K562 (cell line): ENCODE measurements at regions not wholly inside any gene's neighbourhood (a gene's known extent, or its start where the extent isn't known, plus 50 kb on each side); places are given as distances from the start of the nearest gene placed in this dataset.

ENCODE experiments used
- CBFA2T3 ChIP-seq: fragments of 450-650 bp; IDR thresholded peaks from 2 replicates; pipeline ENCODE4 v1.6.1; 2017
- ETS1 ChIP-seq: conservative IDR thresholded peaks from 2 replicates; pipeline ENCODE4 v1.6.1; 2011; ENCODE audit warnings: low read depth, mild to moderate bottlenecking, low read length; ENCODE audit not compliant: control insufficient read depth
- EWSR1 ChIP-seq: fragments of 450-650 bp; IDR thresholded peaks from 2 replicates; pipeline ENCODE4 v1.6.1; 2018; ENCODE audit warnings: borderline replicate concordance, mild to moderate bottlenecking, low read depth, moderate library complexity; ENCODE audit not compliant: partially characterized antibody
- TOE1 ChIP-seq, 2 experiments: fragments of 450-650 bp in 1 of 2; sonication (generic) in 1 of 2; formaldehyde crosslinking in 1 of 2; IDR thresholded peaks; 2 replicates each; pipeline versions ENCODE4 v1.7.1 to v1.8.0; 2016 to 2022; ENCODE audit warnings: borderline replicate concordance in 2 of 2, mild to moderate bottlenecking in 2 of 2, antibody characterized with exemption in 1 of 2, inconsistent platforms in 1 of 2, low read depth in 1 of 2, missing genetic modification reagents in 1 of 2, moderate library complexity in 1 of 2
- ZBTB2 ChIP-seq: fragments of 450-650 bp; IDR thresholded peaks from 2 replicates; pipeline ENCODE4 v1.6.1; 2016; ENCODE audit warnings: antibody characterized with exemption
- ZKSCAN3 ChIP-seq: fragments of 250-450 bp; sonication (Bioruptor Pico); IDR thresholded peaks from 2 replicates; pipeline ENCODE4 v1.4.0; 2020
- ZNF124 ChIP-seq: sonication (generic); formaldehyde crosslinking; IDR thresholded peaks from 2 replicates; pipeline ENCODE4 v1.8.1; 2022; ENCODE audit warnings: missing genetic modification reagents
- ZNF830 ChIP-seq: fragments of 250-450 bp; sonication (Bioruptor Pico); IDR thresholded peaks from 2 replicates; pipeline ENCODE4 v1.5.0; 2021; ENCODE audit warnings: mild to moderate bottlenecking
- TF ChIP-seq, protein P1 (sequence below): fragments of 250-450 bp; sonication (Bioruptor Pico); IDR thresholded peaks from 2 replicates; pipeline ENCODE4 v1.4.0; 2020; ENCODE audit warnings: mild to moderate bottlenecking, moderate library complexity, borderline replicate concordance
- TF ChIP-seq, protein P2 (sequence below): sonication (generic); formaldehyde crosslinking; IDR thresholded peaks from 2 replicates; pipeline ENCODE4 v1.8.0; 2022; ENCODE audit warnings: mild to moderate bottlenecking, missing genetic modification reagents, borderline replicate concordance

DNA sequence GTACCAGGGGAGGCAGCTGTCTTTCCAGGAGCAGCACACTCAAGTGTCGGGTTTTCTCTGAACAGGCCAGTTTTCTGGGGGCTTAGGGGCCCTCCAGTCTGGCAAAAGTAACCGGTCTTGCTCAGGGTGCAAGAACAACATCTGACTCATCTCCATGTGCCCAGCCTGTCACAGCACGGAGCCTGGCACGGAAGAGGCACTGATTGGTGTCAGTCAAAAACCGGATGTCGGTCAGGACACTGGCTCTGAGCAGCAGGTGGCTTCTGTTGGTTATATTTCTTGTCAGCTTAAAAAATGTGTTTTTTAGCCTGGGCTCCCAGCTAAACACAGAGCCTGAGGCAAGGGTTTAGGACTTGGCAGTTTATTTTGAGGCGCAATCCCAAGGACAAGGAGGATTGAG, 139.9 kb downstream of the FBLN2 start (continued):
- TF ChIP-seq, protein P1, sequence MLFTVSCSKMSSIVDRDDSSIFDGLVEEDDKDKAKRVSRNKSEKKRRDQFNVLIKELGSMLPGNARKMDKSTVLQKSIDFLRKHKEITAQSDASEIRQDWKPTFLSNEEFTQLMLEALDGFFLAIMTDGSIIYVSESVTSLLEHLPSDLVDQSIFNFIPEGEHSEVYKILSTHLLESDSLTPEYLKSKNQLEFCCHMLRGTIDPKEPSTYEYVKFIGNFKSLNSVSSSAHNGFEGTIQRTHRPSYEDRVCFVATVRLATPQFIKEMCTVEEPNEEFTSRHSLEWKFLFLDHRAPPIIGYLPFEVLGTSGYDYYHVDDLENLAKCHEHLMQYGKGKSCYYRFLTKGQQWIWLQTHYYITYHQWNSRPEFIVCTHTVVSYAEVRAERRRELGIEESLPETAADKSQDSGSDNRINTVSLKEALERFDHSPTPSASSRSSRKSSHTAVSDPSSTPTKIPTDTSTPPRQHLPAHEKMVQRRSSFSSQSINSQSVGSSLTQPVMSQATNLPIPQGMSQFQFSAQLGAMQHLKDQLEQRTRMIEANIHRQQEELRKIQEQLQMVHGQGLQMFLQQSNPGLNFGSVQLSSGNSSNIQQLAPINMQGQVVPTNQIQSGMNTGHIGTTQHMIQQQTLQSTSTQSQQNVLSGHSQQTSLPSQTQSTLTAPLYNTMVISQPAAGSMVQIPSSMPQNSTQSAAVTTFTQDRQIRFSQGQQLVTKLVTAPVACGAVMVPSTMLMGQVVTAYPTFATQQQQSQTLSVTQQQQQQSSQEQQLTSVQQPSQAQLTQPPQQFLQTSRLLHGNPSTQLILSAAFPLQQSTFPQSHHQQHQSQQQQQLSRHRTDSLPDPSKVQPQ (CRISPR knock-in tag) = no peak
- TF ChIP-seq, protein P2, sequence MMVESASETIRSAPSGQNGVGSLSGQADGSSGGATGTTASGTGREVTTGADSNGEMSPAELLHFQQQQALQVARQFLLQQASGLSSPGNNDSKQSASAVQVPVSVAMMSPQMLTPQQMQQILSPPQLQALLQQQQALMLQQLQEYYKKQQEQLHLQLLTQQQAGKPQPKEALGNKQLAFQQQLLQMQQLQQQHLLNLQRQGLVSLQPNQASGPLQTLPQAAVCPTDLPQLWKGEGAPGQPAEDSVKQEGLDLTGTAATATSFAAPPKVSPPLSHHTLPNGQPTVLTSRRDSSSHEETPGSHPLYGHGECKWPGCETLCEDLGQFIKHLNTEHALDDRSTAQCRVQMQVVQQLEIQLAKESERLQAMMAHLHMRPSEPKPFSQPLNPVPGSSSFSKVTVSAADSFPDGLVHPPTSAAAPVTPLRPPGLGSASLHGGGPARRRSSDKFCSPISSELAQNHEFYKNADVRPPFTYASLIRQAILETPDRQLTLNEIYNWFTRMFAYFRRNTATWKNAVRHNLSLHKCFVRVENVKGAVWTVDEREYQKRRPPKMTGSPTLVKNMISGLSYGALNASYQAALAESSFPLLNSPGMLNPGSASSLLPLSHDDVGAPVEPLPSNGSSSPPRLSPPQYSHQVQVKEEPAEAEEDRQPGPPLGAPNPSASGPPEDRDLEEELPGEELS (CRISPR knock-in tag) = no peak
- TF ChIP-seq ZNF830 (CRISPR knock-in tag) = no peak
- TF ChIP-seq ZBTB2 = no peak
- no peak for TF ChIP-seq ZKSCAN3 (CRISPR knock-in tag)
- TF ChIP-seq CBFA2T3 = no peak
- no peak for TF ChIP-seq ZNF124 (CRISPR knock-in tag)
- TF ChIP-seq TOE1 (IDR thresholded peaks at IDR 0.05; ENCODE audit: borderline replicate concordance) = no peak
- no peak for TF ChIP-seq TOE1 (CRISPR knock-in tag; IDR thresholded peaks at IDR 0.05; ENCODE audit: borderline replicate concordance, low read depth)
- no peak for TF ChIP-seq ETS1
- no peak for TF ChIP-seq EWSR1
- TF ChIP-seq, all 486 proteins: peak for 0
